H9 (cell line): ENCODE measurements at regions not wholly inside any gene's neighbourhood (a gene's known extent, or its start where the extent isn't known, plus 50 kb on each side); places are given as distances from the start of the nearest gene placed in this dataset.

Experiments
- DNase-seq: peaks from one replicate; pipeline ENCODE4 v3.0.0-alpha.2; 2017
- H2AFZ ChIP-seq: one replicate; pipeline ENCODE4 v1.6.1; 2013; ENCODE audit warnings: mild to moderate bottlenecking, low read length, control low read depth, moderate library complexity
- H2AK5ac ChIP-seq: 2 replicates; pipeline ENCODE4 v1.6.1; 2013; ENCODE audit warnings: low read length, control low read depth, mixed read lengths; ENCODE audit not compliant: insufficient read length
- H2BK120ac ChIP-seq: one replicate; pipeline ENCODE4 v1.6.1; 2013; ENCODE audit warnings: low read depth, mild to moderate bottlenecking, low read length, control low read depth, inconsistent platforms; ENCODE audit not compliant: poor library complexity, severe bottlenecking
- H2BK12ac ChIP-seq: 2 replicates; pipeline ENCODE4 v1.6.1; 2013; ENCODE audit warnings: low read length, control low read depth, mixed read lengths, low read depth; ENCODE audit not compliant: insufficient read length
- H2BK15ac ChIP-seq: 2 replicates; pipeline ENCODE4 v1.6.1; 2013; ENCODE audit warnings: low read depth, low read length, control low read depth
- H2BK20ac ChIP-seq: one replicate; pipeline ENCODE4 v1.6.1; 2013; ENCODE audit warnings: low read depth, mild to moderate bottlenecking, low read length, control low read depth, inconsistent platforms; ENCODE audit not compliant: poor library complexity, severe bottlenecking
- H2BK5ac ChIP-seq: 2 replicates; pipeline ENCODE4 v1.6.1; 2013; ENCODE audit warnings: low read length, control low read depth, mixed read lengths; ENCODE audit not compliant: insufficient read length
- H3K14ac ChIP-seq: 2 replicates; pipeline ENCODE4 v1.6.1; 2013; ENCODE audit warnings: low read length, control low read depth; ENCODE audit not compliant: insufficient read depth
- H3K18ac ChIP-seq: 2 replicates; pipeline ENCODE4 v1.6.1; 2013; ENCODE audit warnings: low read depth, mild to moderate bottlenecking, mixed read lengths, low read length, control low read depth; ENCODE audit not compliant: insufficient read length
- H3K23ac ChIP-seq: 2 replicates; pipeline ENCODE4 v1.6.1; 2013; ENCODE audit warnings: low read length, control low read depth, mixed read lengths, low read depth; ENCODE audit not compliant: insufficient read length
- H3K23me2 ChIP-seq: 2 replicates; pipeline ENCODE4 v1.6.1; 2013; ENCODE audit warnings: low read depth, mild to moderate bottlenecking, mixed read lengths, low read length, control low read depth; ENCODE audit not compliant: insufficient read length, poor library complexity, severe bottlenecking
- H3K27ac ChIP-seq: 2 replicates; pipeline ENCODE4 v1.5.1; 2013; ENCODE audit warnings: low read length, control low read depth, mixed read lengths, low read depth; ENCODE audit not compliant: insufficient read length
- H3K27me3 ChIP-seq: 2 replicates; pipeline ENCODE4 v1.6.1; 2013; ENCODE audit warnings: low read length, control low read depth, inconsistent platforms; ENCODE audit not compliant: insufficient read depth
- H3K4ac ChIP-seq: 2 replicates; pipeline ENCODE4 v1.6.1; 2013; ENCODE audit warnings: low read depth, mild to moderate bottlenecking, control low read depth, inconsistent platforms, low read length, moderate library complexity
- H3K4me1 ChIP-seq: 2 replicates; pipeline ENCODE4 v1.6.1; 2013; ENCODE audit warnings: low read length, control low read depth, inconsistent platforms; ENCODE audit not compliant: insufficient read depth
- H3K4me2 ChIP-seq: 2 replicates; pipeline ENCODE4 v1.6.1; 2013; ENCODE audit warnings: low read length, control low read depth, mixed read lengths; ENCODE audit not compliant: insufficient read length, insufficient read depth
- H3K56ac ChIP-seq: 2 replicates; pipeline ENCODE4 v1.6.1; 2013; ENCODE audit warnings: low read depth, mild to moderate bottlenecking, mixed read lengths, low read length, control low read depth; ENCODE audit not compliant: insufficient read length
- H3K79me1 ChIP-seq: 2 replicates; pipeline ENCODE4 v1.6.1; 2013; ENCODE audit warnings: low read depth, mild to moderate bottlenecking, moderate library complexity, low read length, control low read depth, inconsistent platforms; ENCODE audit not compliant: insufficient read depth, poor library complexity, severe bottlenecking
- H3K79me2 ChIP-seq: 2 replicates; pipeline ENCODE4 v1.6.1; 2013; ENCODE audit warnings: low read length, control low read depth, inconsistent platforms; ENCODE audit not compliant: insufficient read depth
- H3K9ac ChIP-seq: 2 replicates; pipeline ENCODE4 v1.6.1; 2013; ENCODE audit warnings: low read length, control low read depth, mixed read lengths; ENCODE audit not compliant: insufficient read length; ENCODE audit errors: extremely low read depth
- H3K9me3 ChIP-seq: one replicate; pipeline ENCODE4 v1.6.1; 2013; ENCODE audit warnings: low read depth, low read length, inconsistent platforms; ENCODE audit not compliant: control insufficient read depth
- H3T11ph ChIP-seq: one replicate; pipeline ENCODE4 v1.6.1; 2013; ENCODE audit warnings: mild to moderate bottlenecking, low read length, control low read depth, inconsistent platforms
- H4K20me1 ChIP-seq: one replicate; pipeline ENCODE4 v1.6.1; 2013; ENCODE audit not compliant: control insufficient read depth, insufficient read length, insufficient read depth
- H4K5ac ChIP-seq: 2 replicates; pipeline ENCODE4 v1.6.1; 2013; ENCODE audit warnings: low read depth, mild to moderate bottlenecking, mixed read lengths, low read length, control low read depth; ENCODE audit not compliant: insufficient read length
- H4K8ac ChIP-seq: replicated peaks from 2 replicates; pipeline ENCODE4 v1.6.1; 2013; ENCODE audit warnings: low read length, control low read depth, mixed read lengths, low read depth; ENCODE audit not compliant: insufficient read length
- H4K91ac ChIP-seq: 2 replicates; pipeline ENCODE4 v1.6.1; 2013; ENCODE audit warnings: low read depth, mild to moderate bottlenecking, moderate library complexity, mixed read lengths, low read length, control low read depth; ENCODE audit not compliant: insufficient read length
- H3K27ac Mint-ChIP-seq, 3 experiments: 2 replicates in 2 of 3; 3 replicates in 1 of 3; pipeline ENCODE4 v1.8.0; 2020 to 2021; ENCODE audit warnings: mixed read lengths in 3 of 3, mild to moderate bottlenecking in 1 of 3, moderate library complexity in 1 of 3
- H3K27me3 Mint-ChIP-seq: 2 replicates; pipeline ENCODE4 v1.8.0; 2021; ENCODE audit warnings: low read depth, mild to moderate bottlenecking, moderate library complexity, mixed read lengths
- H3K36me3 Mint-ChIP-seq, 3 experiments: 2 replicates in 2 of 3; 3 replicates in 1 of 3; pipeline ENCODE4 v1.8.0; 2020 to 2021; ENCODE audit warnings: low read depth in 3 of 3, mixed read lengths in 3 of 3; ENCODE audit not compliant: insufficient read depth in 1 of 3
- H3K4me1 Mint-ChIP-seq, 2 experiments: 2 replicates each; pipeline ENCODE4 v1.8.0; 2020; ENCODE audit warnings: mixed read lengths in 2 of 2
- H3K4me3 Mint-ChIP-seq, 2 experiments: 2 replicates in 1 of 2; 3 replicates in 1 of 2; pipeline ENCODE4 v1.8.0; 2020 to 2021; ENCODE audit warnings: mild to moderate bottlenecking in 2 of 2, mixed read lengths in 2 of 2, moderate library complexity in 1 of 2
- H3K9me3 Mint-ChIP-seq, 2 experiments: 2 replicates in 1 of 2; 3 replicates in 1 of 2; pipeline ENCODE4 v1.8.0; 2020; ENCODE audit warnings: mild to moderate bottlenecking in 2 of 2, mixed read lengths in 2 of 2, moderate library complexity in 1 of 2
- CTCF ChIP-seq: fragments of 200-600 bp; sonication (generic); conservative IDR thresholded peaks from 3 replicates; pipeline ENCODE4 v1.8.0; 2021; ENCODE audit warnings: antibody characterized with exemption, mild to moderate bottlenecking
- WGBS: extraction: QIAGEN DNeasy Blood & Tissue Kit; methylation state at CpG from one replicate; pipeline ENCODE4 v1.1.7; 2013; ENCODE audit warnings: missing lambda C conversion rate, low lambda C conversion rate, mixed read lengths; ENCODE audit not compliant: insufficient read length; ENCODE audit errors: extremely low coverage; 5-methylcytosine and 5-hydroxymethylcytosine counted together

- no peak overlapping the region for H3K56ac ChIP-seq
- Mint-ChIP-seq H3K4me3 (no peak overlapping the region), H3K27me3 (no peaks in the 10 kb centered on the region; the same call in 1 of the 2 replicates), H3K27ac (no peak overlapping the region; a peak in 1 of 7 replicates), H3K36me3 (peaks cover 0 to 11% (median 2%) of the 10 kb centered on the region in 3 experiments; a peak in 2 of 7 replicates), H3K4me1 (no peaks in the 10 kb centered on the region), H3K9me3 (peaks cover 10 to 26% of the 10 kb centered on the region in 2 experiments)
- no peak overlapping the region for H3K4me2 ChIP-seq
- no CpG with 5 or more reads among the region's 2 CpGs for WGBS
- H2BK15ac ChIP-seq, result no peak overlapping the region
- H3K14ac ChIP-seq, result no peak overlapping the region
- no peak overlapping the region for H3T11ph ChIP-seq
- no peak overlapping the region for H3K23ac ChIP-seq
- no peak overlapping the region for H2AFZ ChIP-seq
- H3K18ac ChIP-seq, result no peak overlapping the region
- H3K4ac ChIP-seq, result no peak overlapping the region
- H2BK20ac ChIP-seq, result no peak overlapping the region
- no peaks in the 10 kb centered on the region for H3K4me1 ChIP-seq
- no peaks in the 10 kb centered on the region for H3K23me2 ChIP-seq
- H2BK120ac ChIP-seq, result no peak overlapping the region
- no peaks in the 10 kb centered on the region for H3K27me3 ChIP-seq
- no peaks in the 10 kb centered on the region for H4K20me1 ChIP-seq
- H3K9ac ChIP-seq, result no peak overlapping the region
- no peaks in the 10 kb centered on the region for H3K79me2 ChIP-seq
- no peaks in the 10 kb centered on the region for H3K79me1 ChIP-seq
- no peak overlapping the region for H4K91ac ChIP-seq
- H4K8ac ChIP-seq, result no peak overlapping the region
- H3K27ac ChIP-seq, result no peak overlapping the region
- no peak overlapping the region for H2BK12ac ChIP-seq
- no peaks in the 10 kb centered on the region for H3K9me3 ChIP-seq
- no peak for TF ChIP-seq CTCF
- no peak overlapping the region for H2AK5ac ChIP-seq
- H4K5ac ChIP-seq, result no peak overlapping the region
- no peak for DNase-seq
- no peak overlapping the region for H2BK5ac ChIP-seq
These were observed 190.3 kb upstream of the KLHL4 start for GRCh38 chrX:87327267-87327666.
